IMR-90 (cell line): ENCODE measurements at regions not wholly inside any gene's neighbourhood (a gene's known extent, or its start where the extent isn't known, plus 50 kb on each side); places are given as distances from the start of the nearest gene placed in this dataset.

Experiments
- CEBPB ChIP-seq: IDR thresholded peaks from 2 replicates; pipeline ENCODE4 v1.6.1; 2012; ENCODE audit warnings: low read depth, low read length, improper control_type of control experiment
- CTCF ChIP-seq: conservative IDR thresholded peaks from 2 replicates; pipeline ENCODE4 v1.5.1; 2012; ENCODE audit warnings: mild to moderate bottlenecking, low read depth, low read length, improper control_type of control experiment
- ELK1 ChIP-seq: fragments of 150-350 bp; IDR thresholded peaks from 2 replicates; pipeline ENCODE4 v1.6.1; 2016; ENCODE audit warnings: low read depth, mild to moderate bottlenecking, low read length, moderate library complexity, borderline replicate concordance
- MAZ ChIP-seq: IDR thresholded peaks from 2 replicates; pipeline ENCODE4 v1.6.1; 2012; ENCODE audit warnings: low read depth, mild to moderate bottlenecking, low read length, improper control_type of control experiment, moderate library complexity, borderline replicate concordance
- USF2 ChIP-seq: fragments of 150-350 bp; IDR thresholded peaks from 2 replicates; pipeline ENCODE4 v1.6.1; 2017; ENCODE audit warnings: mild to moderate bottlenecking, antibody characterized with exemption, low read length, low read depth

- TF ChIP-seq MAZ (no peak), CEBPB (no peak), USF2 (no peak), ELK1 (no peak), CTCF (no peak)
Measured at GRCh38 chr6:14344486-14344885, 226.9 kb downstream of the CD83 start.
